Parathyroid adenoma (tissue), 2 donors: ENCODE measurements at regions not wholly inside any gene's neighbourhood (a gene's known extent, or its start where the extent isn't known, plus 50 kb on each side); places are given as distances from the start of the nearest gene placed in this dataset.

Experiments
- H2AFZ ChIP-seq: fragments of 300-600 bp; sonication (generic); one replicate; pipeline ENCODE4 v1.7.0; 2017; ENCODE audit warnings: antibody characterized with exemption, mild to moderate bottlenecking
- H3K27ac ChIP-seq: fragments of 300-600 bp; sonication (generic); one replicate; pipeline ENCODE4 v1.7.0; 2017
- H3K27me3 ChIP-seq: fragments of 300-600 bp; sonication (generic); one replicate; pipeline ENCODE4 v1.7.0; 2017; ENCODE audit warnings: low read length; ENCODE audit not compliant: control insufficient read depth, insufficient read depth
- H3K36me3 ChIP-seq: fragments of 300-600 bp; sonication (generic); one replicate; pipeline ENCODE4 v1.7.0; 2017; ENCODE audit warnings: low read length; ENCODE audit not compliant: control insufficient read depth, insufficient read depth
- H3K4me1 ChIP-seq: fragments of 300-600 bp; sonication (generic); one replicate; pipeline ENCODE4 v1.7.0; 2017; ENCODE audit warnings: control low read depth
- H3K4me2 ChIP-seq: fragments of 300-600 bp; sonication (generic); one replicate; pipeline ENCODE4 v1.7.0; 2017; ENCODE audit warnings: low read length
- H3K4me3 ChIP-seq: fragments of 300-600 bp; sonication (generic); one replicate; pipeline ENCODE4 v1.7.0; 2017; ENCODE audit warnings: low read depth, low read length
- H3K79me2 ChIP-seq: fragments of 300-600 bp; sonication (generic); one replicate; pipeline ENCODE4 v1.7.0; 2017; ENCODE audit warnings: control low read depth
- H3K9ac ChIP-seq: fragments of 300-600 bp; sonication (generic); one replicate; pipeline ENCODE4 v1.7.0; 2017; ENCODE audit warnings: mild to moderate bottlenecking
- H3K9me3 ChIP-seq: fragments of 300-600 bp; sonication (generic); one replicate; pipeline ENCODE4 v1.7.0; 2017; ENCODE audit warnings: low read length; ENCODE audit not compliant: control insufficient read depth
- TF ChIP-seq, protein P1 (sequence below): fragments of 300-600 bp; sonication (generic); IDR thresholded peaks from one replicate; pipeline ENCODE4 v1.7.0; 2017; ENCODE audit warnings: antibody characterized with exemption, mild to moderate bottlenecking
- donor health status: primary hyperparathyroidism.

DNA sequence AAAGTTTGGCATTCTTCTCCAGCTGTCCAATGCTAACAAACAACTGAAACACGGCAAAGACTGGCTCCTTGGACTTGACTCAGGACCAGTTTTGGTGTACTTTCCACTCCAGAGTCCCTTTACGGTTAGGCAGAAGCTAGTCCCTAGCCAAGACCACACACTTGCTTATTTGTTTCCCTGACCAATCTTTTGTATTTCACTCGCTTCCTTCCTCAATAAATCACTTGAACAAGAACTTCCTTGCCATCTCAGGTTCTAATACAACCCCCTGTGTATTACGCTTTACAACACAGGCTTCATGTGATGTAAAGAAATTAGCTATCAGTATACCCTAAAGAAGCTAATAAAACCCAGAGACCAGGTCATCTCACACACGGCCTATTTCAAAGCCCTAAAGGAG lies 947.5 kb upstream of the CTNND2 start:
- Histone ChIP-seq H3K9ac (no peak overlapping the region), H3K4me1 (no peaks in the 10 kb centered on the region), H3K27ac (no peak overlapping the region), H3K9me3 (no peaks in the 10 kb centered on the region), H3K27me3 (no peaks in the 10 kb centered on the region), H3K36me3 (no peaks in the 10 kb centered on the region), H2AFZ (no peak overlapping the region), H3K4me2 (no peak overlapping the region), H3K79me2 (no peaks in the 10 kb centered on the region), H3K4me3 (no peak overlapping the region)
- TF ChIP-seq, protein P1, sequence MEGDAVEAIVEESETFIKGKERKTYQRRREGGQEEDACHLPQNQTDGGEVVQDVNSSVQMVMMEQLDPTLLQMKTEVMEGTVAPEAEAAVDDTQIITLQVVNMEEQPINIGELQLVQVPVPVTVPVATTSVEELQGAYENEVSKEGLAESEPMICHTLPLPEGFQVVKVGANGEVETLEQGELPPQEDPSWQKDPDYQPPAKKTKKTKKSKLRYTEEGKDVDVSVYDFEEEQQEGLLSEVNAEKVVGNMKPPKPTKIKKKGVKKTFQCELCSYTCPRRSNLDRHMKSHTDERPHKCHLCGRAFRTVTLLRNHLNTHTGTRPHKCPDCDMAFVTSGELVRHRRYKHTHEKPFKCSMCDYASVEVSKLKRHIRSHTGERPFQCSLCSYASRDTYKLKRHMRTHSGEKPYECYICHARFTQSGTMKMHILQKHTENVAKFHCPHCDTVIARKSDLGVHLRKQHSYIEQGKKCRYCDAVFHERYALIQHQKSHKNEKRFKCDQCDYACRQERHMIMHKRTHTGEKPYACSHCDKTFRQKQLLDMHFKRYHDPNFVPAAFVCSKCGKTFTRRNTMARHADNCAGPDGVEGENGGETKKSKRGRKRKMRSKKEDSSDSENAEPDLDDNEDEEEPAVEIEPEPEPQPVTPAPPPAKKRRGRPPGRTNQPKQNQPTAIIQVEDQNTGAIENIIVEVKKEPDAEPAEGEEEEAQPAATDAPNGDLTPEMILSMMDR, result no peak

DNA sequence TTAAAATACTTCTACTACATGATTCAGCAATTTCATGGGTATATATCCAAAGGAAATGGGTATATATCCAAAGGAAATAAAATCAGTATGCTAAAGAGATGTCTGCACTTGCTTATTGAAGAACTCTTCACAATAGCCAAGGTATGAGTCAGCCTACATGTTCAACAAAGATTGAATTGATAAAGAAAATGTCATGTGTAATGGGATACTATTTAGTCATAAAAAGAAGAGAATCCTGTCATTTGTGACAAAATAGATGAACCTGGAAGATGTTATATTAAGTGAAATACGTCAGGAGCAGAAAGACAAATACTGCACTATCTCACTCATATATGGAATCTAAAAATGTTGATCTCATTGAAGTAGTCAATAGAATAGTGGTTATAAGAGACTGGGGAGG lies 944.5 kb upstream of the CTNND2 start:
- TF ChIP-seq, protein P1, result no peak
- Histone ChIP-seq H3K27me3 (no peaks in the 10 kb centered on the region), H3K9ac (no peak overlapping the region), H3K4me2 (no peak overlapping the region), H2AFZ (no peak overlapping the region), H3K36me3 (no peaks in the 10 kb centered on the region), H3K79me2 (no peaks in the 10 kb centered on the region), H3K4me1 (no peaks in the 10 kb centered on the region), H3K9me3 (no peaks in the 10 kb centered on the region), H3K4me3 (no peak overlapping the region), H3K27ac (no peak overlapping the region)

DNA sequence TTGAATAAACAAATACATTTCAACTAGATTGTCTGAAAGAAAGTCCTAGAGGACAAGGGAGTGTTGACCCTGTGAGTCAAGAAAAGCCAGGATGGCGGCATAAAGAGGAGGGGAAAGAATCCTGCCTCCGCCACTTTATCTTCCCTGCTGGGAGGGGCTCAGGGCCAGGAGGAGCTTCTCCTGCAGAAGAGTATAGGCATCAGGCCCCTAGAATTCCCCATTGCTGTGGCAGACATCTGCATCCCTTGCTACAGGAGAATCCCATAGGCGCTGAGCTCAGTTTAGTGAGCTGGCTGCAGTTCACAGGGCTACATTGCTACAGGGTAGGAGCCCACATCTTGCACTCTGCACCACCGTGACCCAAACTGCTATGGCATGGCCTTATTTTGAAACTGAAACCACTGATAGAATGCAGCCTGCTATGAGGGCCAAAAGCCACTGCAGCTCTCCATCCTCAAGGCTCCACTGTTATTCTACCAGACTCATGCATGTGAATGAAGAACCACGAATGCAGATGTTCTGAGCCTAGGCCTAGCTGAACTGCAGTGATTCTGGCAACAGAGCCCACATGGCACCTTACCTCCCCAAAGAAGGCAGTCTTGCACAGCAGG lies 941.4 kb upstream of the CTNND2 start:
- H3K9ac ChIP-seq, result no peak overlapping the region
- H3K79me2 ChIP-seq, result no peaks in the 10 kb centered on the region
- TF ChIP-seq, protein P1, result no peak
- H3K36me3 ChIP-seq, result no peaks in the 10 kb centered on the region
- H3K4me3 ChIP-seq, result no peak overlapping the region
- no peaks in the 10 kb centered on the region for H3K4me1 ChIP-seq
- H2AFZ ChIP-seq, result no peak overlapping the region
- H3K27ac ChIP-seq, result no peak overlapping the region
- H3K9me3 ChIP-seq, result no peaks in the 10 kb centered on the region
- H3K27me3 ChIP-seq, result no peaks in the 10 kb centered on the region
- no peak overlapping the region for H3K4me2 ChIP-seq

DNA sequence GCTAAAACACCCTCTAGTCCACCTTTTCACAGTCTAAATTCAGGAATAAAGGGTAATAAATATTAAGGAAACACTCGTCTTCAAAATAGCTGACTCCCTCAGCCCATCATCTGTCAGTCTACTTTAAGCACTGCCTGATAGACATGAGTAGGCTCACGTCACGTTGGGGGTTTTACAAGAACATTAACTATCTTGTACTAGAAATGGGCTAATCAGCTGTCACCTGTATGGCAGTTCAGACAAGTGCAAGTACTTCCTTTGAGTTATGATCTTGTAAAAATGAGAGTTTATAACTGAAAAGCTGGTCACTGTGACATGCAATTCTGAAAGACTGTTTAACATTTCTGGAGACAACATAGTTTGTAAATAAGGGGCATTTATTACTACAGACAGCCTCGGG lies 936.7 kb upstream of the CTNND2 start:
- Histone ChIP-seq H3K4me3 (no peak overlapping the region), H3K9ac (no peak overlapping the region), H3K4me1 (no peaks in the 10 kb centered on the region), H3K79me2 (no peaks in the 10 kb centered on the region), H3K27me3 (no peaks in the 10 kb centered on the region), H3K27ac (no peak overlapping the region), H2AFZ (no peak overlapping the region), H3K9me3 (no peaks in the 10 kb centered on the region), H3K4me2 (no peak overlapping the region), H3K36me3 (no peaks in the 10 kb centered on the region)
- TF ChIP-seq, protein P1, result no peak

DNA sequence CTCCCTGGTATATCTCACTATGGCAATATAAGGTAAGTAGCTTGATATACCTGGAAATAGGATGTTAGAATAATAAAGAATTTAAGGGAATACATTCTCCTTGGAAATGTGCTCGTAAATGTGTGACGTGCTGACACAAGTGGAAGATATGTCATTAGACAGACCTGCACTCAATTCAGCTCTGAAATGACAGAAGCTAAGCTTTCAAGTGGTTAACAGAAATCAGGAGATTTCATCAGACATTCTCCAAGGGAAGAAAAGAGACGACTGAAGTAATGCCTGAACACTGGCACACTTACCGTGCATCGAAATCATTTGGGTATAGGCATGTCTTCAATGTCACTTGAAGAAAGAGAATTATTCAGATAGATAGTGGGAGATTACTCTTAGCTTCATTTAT lies 933.3 kb upstream of the CTNND2 start:
- TF ChIP-seq, protein P1, result no peak
- H3K27me3 ChIP-seq, result no peaks in the 10 kb centered on the region
- no peak overlapping the region for H3K9ac ChIP-seq
- H3K79me2 ChIP-seq, result no peaks in the 10 kb centered on the region
- no peaks in the 10 kb centered on the region for H3K9me3 ChIP-seq
- H3K4me3 ChIP-seq, result no peak overlapping the region
- H3K4me1 ChIP-seq, result no peaks in the 10 kb centered on the region
- H3K4me2 ChIP-seq, result no peak overlapping the region
- H3K27ac ChIP-seq, result no peak overlapping the region
- H3K36me3 ChIP-seq, result no peaks in the 10 kb centered on the region
- H2AFZ ChIP-seq, result no peak overlapping the region
